NCI-H226 (cell line): ENCODE measurements at regions not wholly inside any gene's neighbourhood (a gene's known extent, or its start where the extent isn't known, plus 50 kb on each side); places are given as distances from the start of the nearest gene placed in this dataset.
"Not testable (repeated sequence)": the region's sequence is repeated elsewhere in the genome, so short reads cannot be mapped to it uniquely, and the experiment has no call there.

ENCODE experiments used
- DNase-seq: peaks from one replicate; pipeline ENCODE4 v3.0.0-alpha.2; 2015

DNA sequence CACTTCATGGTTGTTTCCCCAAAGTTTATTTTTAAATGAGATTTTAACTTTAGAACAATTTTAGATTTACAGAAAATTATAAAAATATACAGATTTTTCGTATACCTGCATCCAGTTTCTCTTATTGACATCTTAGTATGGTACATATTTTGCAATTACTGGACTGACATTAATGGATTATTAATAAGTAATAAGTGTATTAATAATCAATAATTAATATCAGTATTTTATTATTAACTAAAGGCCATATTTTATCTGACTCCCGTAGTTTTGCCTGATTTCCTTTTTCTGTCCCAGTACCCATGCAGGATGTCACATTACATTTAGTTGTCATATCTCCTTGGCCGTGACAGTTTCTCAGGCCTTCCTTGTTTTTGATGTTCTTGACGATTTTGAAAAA, 307.0 kb downstream of the C6orf118 start:
- DNase-seq, result no peak

- no peak for DNase-seq
Observed at GRCh38 chr6:165001502-165002157, 307.8 kb downstream of the C6orf118 start.

DNA sequence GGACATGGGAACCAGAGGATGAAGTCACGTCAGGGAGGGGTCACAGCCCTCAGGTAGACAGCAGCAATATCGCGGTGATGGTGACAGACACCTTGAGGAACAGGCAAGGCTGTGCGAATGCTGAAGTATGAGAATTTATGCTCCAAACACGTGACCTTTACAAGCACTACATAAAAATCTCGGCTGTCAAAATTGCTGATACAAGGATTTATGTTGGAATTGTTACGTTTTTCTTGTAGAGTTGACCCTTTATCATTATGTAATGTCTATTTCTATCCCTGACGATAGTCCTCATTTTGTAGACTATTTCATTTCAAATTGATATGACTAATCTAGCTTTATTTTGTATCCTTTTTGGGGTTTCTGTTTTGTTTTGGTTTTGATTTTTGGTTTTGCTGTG, 311.1 kb downstream of the C6orf118 start:
- no peak for DNase-seq

- no peak for DNase-seq
Observed at GRCh38 chr6:164996838-164997237, 312.6 kb downstream of the C6orf118 start.

GRCh38 chr6:164991573-164991972, 317.8 kb downstream of the C6orf118 start:
- DNase-seq, result no peak

DNA sequence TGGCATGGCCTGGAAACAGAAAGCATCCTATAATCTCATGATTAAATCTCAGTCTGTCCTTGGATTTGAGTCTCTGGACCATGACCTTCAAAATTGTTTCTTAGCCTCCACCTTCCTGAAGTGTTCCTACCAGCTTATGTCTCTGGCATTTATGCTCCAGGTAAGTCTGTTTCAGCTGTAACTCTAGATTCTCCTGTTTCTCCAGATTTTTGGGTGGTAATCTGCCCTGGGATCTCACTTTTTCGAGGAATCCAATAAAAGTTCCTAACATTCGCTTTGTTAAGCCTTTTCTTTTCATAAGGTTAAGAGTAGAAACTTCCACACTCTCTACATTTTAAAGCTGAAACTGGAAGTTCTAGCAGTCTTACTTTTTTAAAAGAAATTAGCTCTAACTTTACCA, 318.5 kb downstream of the C6orf118 start:
- DNase-seq, result no peak

DNA sequence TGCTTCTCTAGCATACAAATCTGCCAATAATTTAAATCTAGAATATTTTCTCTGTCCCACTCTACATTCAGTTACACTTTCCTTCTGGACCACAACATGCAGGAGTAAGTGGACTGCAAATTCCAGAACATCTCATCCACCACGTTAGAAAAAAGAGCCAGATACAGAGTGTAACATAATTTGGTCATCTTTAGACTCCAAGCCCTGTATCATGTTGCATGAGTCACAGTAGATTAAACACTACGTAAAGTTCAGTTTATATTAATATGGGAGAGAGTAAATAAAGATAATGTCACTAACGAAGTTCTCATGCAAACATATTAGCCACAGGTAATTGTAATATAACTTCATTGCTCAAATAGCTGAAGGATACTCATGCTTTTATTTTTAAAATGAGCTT, 327.0 kb downstream of the C6orf118 start:
- no peak for DNase-seq

DNA sequence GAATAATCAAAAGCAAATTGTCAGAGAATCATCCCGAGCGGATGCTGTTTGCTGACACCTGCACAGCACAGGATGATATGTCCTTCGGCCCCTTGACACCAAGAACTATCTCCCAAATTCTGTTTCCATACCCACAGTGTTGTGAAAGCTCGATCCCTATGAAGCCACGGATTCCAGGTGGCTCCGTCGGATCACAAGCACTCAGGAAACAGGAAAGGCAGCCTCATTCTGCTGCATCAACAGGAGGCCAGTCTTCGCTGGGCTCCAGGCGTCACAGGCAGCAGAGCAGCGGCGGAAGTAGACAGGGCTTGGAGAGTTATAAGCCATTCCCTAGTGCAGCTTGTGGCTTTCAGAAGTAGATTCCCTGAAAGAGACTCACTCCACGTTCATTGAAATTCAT, 342.3 kb downstream of the C6orf118 start:
- no peak for DNase-seq

GRCh38 chr6:164962805-164963204, 346.6 kb downstream of the C6orf118 start:
- no peak for DNase-seq

- DNase-seq, result no peak
Observed at GRCh38 chr6:164947164-164947563, 362.2 kb downstream of the C6orf118 start.

DNA sequence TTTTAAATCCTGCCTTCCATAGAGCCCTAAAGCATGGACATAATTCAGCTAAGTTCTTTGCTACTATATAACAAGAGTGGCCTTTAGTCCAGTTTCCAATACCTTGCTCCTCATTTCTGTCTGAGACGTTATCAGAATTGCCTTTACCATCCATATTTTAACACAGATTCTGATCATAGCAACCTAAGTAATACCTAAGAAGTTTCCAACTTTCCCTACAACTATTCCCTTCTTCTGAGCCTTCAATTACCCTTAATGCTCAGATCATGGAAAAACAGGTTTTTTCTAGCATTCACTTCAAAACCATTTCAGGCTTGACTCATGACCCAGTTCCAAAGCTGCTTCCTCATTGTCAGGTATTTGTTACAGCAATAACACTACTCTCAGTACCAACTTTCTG, 367.1 kb downstream of the C6orf118 start:
- DNase-seq, result no peak

GRCh38 chr6:164933238-164933794, 376.1 kb downstream of the C6orf118 start:
- DNase-seq, result not testable (repeated sequence)

GRCh38 chr6:164929408-164929977, 379.9 kb downstream of the C6orf118 start:
- DNase-seq, result no peak

GRCh38 chr6:164928728-164929407, 380.5 kb downstream of the C6orf118 start:
- DNase-seq, result no peak

- DNase-seq, result no peak
Observed at GRCh38 chr6:164928057-164928727, 381.2 kb downstream of the C6orf118 start.

DNA sequence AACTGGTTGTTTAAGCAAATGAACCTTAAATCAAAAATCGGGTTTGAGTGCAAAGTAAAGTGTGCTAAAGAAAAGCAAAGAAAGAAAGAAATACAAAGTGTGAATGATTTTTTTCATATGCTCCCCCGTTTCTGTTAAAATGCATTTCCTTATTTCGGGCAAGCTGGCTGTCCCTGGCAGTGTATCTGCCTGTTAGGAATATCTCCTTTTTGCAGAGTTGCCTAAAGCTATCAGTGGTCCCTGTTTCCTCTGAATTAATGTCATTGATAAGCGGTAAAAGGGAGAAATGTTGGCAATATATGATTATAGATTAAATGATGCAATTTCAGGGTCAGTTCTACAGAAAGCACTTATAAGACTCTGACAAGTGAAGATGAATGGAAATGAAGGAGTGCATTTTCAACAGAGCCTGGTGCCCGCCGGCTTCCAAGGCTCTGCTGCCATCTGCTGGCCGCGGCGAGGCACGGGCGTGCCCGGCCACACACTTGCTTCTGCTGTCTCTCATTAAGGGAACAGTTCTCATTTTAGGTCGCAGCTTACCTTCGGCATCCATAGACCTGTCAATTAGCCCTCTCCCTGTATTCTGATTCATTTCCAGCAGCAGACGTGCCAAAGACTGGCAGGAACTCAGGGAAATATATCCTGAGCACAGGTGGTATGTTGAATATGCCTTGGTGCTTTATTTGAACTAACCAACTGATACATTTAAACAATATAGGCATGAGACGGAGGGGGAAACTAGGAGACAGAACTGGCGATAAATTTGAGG, 381.9 kb downstream of the C6orf118 start:
- DNase-seq, result no peak

- DNase-seq, result no peak
Observed at GRCh38 chr6:164926686-164927085, 382.7 kb downstream of the C6orf118 start.

GRCh38 chr6:164925681-164926530, 383.5 kb downstream of the C6orf118 start:
- DNase-seq, result no peak

DNA sequence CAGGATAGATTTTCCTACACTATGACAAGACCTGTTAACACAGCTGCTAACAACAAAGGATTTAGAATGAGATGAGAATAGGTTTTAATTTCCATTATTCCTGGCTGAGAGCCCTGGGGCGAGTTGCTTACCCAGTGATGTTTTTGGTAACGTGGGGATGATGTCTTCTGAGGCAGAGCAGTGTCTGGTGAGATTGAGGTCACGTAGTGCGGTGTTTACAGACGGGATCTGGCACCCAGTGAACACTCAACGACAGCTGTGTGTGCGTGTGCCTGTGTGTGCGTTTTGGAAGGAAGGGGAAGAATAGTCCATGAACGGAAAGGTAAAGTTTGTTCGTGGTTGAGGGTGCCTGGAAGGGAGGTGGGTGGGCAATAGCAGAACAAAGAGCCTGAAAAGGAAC, 384.7 kb downstream of the C6orf118 start:
- DNase-seq, result no peak

- no peak for DNase-seq
Observed at GRCh38 chr6:164917211-164917610, 392.2 kb downstream of the C6orf118 start.

DNA sequence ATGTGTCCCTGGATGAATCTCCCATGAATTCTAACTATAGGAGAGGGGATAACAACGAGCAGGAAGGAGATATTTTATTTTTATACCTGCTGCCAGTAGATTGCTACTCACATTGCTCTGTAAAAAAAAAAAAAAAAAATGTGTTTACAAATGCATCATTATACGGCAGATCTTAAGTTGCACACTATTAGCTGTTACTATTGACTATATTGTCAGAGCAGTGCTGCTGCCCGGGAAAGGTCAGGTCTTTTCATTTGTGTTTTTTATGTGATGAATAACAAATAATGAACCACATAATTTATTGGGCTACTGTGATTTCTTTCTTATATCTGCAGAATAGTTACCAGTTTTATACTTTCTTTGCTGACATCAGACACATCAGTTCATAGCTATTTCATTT, 393.3 kb downstream of the C6orf118 start:
- no peak for DNase-seq
